Brain microvascular endothelial cell (primary cell): ENCODE measurements at regions not wholly inside any gene's neighbourhood (a gene's known extent, or its start where the extent isn't known, plus 50 kb on each side); places are given as distances from the start of the nearest gene placed in this dataset.

Experiments used
- DNase-seq: peaks from one replicate; pipeline ENCODE4 v3.0.0-alpha.2; 2020
- H3K27ac ChIP-seq: fragments of 250-450 bp; sonication (Bioruptor Pico); 2 replicates; pipeline ENCODE4 v1.5.1; 2020; ENCODE audit warnings: mild to moderate bottlenecking, moderate library complexity
- H3K27me3 ChIP-seq: fragments of 250-450 bp; sonication (Bioruptor Pico); replicated peaks from 2 replicates; pipeline ENCODE4 v1.5.1; 2020; ENCODE audit warnings: mild to moderate bottlenecking
- H3K36me3 ChIP-seq: fragments of 250-450 bp; sonication (Bioruptor Pico); replicated peaks from 2 replicates; pipeline ENCODE4 v1.5.1; 2020; ENCODE audit warnings: mild to moderate bottlenecking
- H3K4me3 ChIP-seq: 2 replicates; pipeline ENCODE4 v1.5.1; 2011; ENCODE audit warnings: low read depth, mild to moderate bottlenecking, control low read depth, low read length, moderate library complexity
- in situ Hi-C: cut with HindIII; loops from 2 replicates; pipeline ENCODE4 v1.10.0; 2017; ENCODE audit warnings: low sequenced_read_pairs, low pct_ligation_motif_present
- TF ChIP-seq, protein P1 (sequence below): IDR thresholded peaks from 2 replicates; pipeline ENCODE4 v1.5.1; 2011; ENCODE audit warnings: low read depth, mild to moderate bottlenecking, moderate library complexity, low read length, control low read depth, inconsistent platforms; ENCODE audit errors: missing control alignments

DNA sequence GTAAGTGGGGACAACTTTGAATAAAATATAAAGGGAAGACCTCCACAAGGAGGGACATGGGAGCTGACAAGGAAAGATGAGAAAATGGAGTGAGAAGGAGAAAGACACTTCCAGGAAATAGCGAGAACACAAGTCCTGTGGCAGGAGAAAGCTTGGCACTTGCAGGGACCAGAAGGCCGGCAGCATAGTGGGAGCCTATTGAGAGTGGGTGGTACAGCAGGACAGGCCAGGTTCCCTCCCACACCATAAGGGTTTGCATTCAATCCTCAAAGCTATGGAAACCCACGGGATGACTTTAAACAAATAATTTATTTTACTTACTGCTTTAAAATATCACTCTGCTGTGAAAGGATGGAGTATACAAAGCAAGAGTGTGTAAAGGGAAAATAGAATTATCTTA is 173.2 kb upstream of the ELL2 start:
- in situ Hi-C loops = no loop called here
- DNase-seq = no peak
- H3K4me3 ChIP-seq = no peak overlapping the region

DNA sequence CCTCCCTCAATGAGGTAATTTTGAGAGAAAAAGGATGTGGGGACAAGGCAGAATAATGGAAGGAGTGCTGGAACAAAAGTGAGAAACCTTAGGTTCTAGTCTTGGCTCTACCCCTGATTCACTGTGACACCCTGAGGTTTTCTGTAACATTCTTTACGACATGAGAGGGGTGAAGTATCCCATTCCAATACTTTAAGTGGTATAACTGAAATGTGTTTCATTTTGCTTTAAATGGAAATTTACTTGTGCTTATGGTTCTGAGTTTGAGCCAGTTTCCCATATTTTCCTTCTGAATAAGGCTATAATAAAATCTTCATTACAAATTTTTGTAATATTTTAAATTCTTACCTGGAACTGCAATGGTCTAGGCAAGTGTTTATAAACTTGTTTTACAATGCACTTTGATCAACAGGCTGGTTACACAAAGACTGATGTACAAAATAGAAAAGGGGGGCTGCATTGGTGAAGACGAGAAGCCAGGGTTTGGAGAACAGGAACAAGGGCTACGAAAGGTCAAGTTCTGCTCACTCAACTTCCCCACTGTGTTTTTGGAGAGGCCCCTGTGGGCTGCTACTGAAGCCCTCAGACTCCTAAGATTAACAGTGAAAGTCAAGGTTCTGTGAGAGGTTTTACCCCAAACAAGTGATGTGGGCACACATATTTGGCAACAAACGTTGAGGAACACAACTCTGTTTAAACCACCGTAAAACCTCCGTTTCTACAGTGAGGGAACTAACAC is 171.9 kb upstream of the ELL2 start:
- Histone ChIP-seq H3K27me3 (no peaks in the 10 kb centered on the region), H3K27ac (no peak overlapping the region), H3K36me3 (no peaks in the 10 kb centered on the region), H3K4me3 (no peak overlapping the region)
- DNase-seq = no peak
- in situ Hi-C loops = no loop called here
- TF ChIP-seq, protein P1, sequence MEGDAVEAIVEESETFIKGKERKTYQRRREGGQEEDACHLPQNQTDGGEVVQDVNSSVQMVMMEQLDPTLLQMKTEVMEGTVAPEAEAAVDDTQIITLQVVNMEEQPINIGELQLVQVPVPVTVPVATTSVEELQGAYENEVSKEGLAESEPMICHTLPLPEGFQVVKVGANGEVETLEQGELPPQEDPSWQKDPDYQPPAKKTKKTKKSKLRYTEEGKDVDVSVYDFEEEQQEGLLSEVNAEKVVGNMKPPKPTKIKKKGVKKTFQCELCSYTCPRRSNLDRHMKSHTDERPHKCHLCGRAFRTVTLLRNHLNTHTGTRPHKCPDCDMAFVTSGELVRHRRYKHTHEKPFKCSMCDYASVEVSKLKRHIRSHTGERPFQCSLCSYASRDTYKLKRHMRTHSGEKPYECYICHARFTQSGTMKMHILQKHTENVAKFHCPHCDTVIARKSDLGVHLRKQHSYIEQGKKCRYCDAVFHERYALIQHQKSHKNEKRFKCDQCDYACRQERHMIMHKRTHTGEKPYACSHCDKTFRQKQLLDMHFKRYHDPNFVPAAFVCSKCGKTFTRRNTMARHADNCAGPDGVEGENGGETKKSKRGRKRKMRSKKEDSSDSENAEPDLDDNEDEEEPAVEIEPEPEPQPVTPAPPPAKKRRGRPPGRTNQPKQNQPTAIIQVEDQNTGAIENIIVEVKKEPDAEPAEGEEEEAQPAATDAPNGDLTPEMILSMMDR = no peak

More for the DNA sequence above, 173.2 kb upstream of the ELL2 start:
- H3K27me3 ChIP-seq = no peaks in the 10 kb centered on the region
- no peaks in the 10 kb centered on the region for H3K36me3 ChIP-seq
- TF ChIP-seq, protein P1 = no peak
- H3K27ac ChIP-seq = no peak overlapping the region

GRCh38 chr5:96129276-96129675 is 167.6 kb upstream of the ELL2 start:
- H3K4me3 ChIP-seq = no peak overlapping the region
- no peaks in the 10 kb centered on the region for H3K36me3 ChIP-seq
- in situ Hi-C loops = no loop called here
- TF ChIP-seq, protein P1 = no peak
- H3K27ac ChIP-seq = no peak overlapping the region
- no peak for DNase-seq
- H3K27me3 ChIP-seq = no peaks in the 10 kb centered on the region

GRCh38 chr5:96128204-96128864 is 166.7 kb upstream of the ELL2 start:
- H3K27ac ChIP-seq = no peak overlapping the region

GRCh38 chr5:96127538-96127937 is 165.9 kb upstream of the ELL2 start:
- Histone ChIP-seq H3K36me3 (no peaks in the 10 kb centered on the region), H3K27me3 (no peaks in the 10 kb centered on the region), H3K4me3 (no peak overlapping the region), H3K27ac (no peak overlapping the region)
- in situ Hi-C loops = no loop called here
- no peak for DNase-seq
- TF ChIP-seq, protein P1 = no peak

More at GRCh38 chr5:96128204-96128864, 166.7 kb upstream of the ELL2 start:
- Histone ChIP-seq H3K27me3 (no peaks in the 10 kb centered on the region), H3K36me3 (no peaks in the 10 kb centered on the region), H3K4me3 (no peak overlapping the region)
- TF ChIP-seq, protein P1 = no peak
- no peak for DNase-seq
- in situ Hi-C loops = no loop called here
